HG03565 (cell line): ENCODE measurements at regions not wholly inside any gene's neighbourhood (a gene's known extent, or its start where the extent isn't known, plus 50 kb on each side); places are given as distances from the start of the nearest gene placed in this dataset.

Experiments used
- ATAC-seq: cut with Tn5 transposase; IDR thresholded peaks from one replicate; pipeline ENCODE4 v1.9.1; 2021; ENCODE audit warnings: mild to moderate bottlenecking, moderate library complexity; ENCODE audit not compliant: unreplicated experiment

DNA sequence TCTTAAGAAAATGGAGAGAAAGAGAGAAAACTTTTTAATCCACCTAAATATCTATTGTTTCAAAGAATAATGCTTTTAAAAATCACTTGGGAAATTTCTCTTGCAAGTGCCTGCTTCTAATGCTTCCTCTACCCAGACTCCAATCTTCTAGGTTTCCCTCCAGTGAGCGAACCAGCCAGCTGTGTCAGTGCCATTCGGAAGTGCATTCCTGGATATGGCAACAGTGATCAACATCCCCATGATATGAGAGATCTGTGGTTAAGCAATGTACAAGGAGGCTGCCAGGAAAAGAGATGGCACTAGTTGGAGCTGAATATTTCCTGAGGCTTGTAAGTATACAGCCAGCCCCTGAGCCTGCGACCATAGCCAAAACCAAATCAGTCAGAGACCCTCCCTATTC lies 53.3 kb upstream of the KCNMB2 start:
- ATAC-seq, result no peak

DNA sequence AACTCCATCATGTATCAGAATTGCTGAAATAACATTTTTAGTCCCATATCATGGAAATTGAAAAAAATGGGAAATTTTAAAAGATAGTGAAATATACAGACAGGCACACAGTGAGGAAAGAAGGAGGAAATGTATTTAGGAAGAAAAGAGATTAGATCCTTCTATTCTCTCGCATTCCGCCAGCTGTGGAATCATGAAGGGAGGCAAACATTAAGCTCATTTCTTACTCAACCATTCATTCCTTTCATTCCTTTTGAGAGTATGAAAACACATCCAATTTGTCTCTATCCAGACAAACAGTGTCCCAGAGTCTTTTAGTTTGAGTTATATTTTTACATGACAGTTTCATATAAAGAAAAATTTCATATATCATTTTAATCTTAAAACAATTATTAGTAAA lies 52.5 kb upstream of the KCNMB2 start:
- no peak for ATAC-seq

DNA sequence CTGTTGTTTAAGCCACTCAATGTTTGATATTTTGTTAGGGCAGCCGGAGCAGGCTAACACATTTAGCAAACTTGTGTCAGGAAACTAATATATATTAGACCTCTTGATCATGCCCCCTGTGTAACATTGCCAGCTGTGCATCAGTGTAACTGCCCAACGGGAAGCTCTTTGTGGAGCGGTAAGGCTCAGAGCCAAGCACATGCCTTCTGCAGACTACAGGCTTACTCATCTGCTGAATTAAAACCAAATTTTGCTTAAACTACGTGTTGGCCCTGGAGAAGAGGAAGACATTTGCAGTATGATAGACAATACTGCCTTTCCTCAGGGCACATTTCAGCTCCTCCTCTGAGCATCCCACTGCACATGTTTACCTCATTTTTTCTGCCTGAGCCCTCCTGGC lies 50.5 kb upstream of the KCNMB2 start:
- ATAC-seq, result no peak
